GM20431 (cell line): ENCODE measurements at regions not wholly inside any gene's neighbourhood (a gene's known extent, or its start where the extent isn't known, plus 50 kb on each side); places are given as distances from the start of the nearest gene placed in this dataset.

Experiments
- in situ Hi-C: fragments of 300-500 bp; cut with MseI, MboI; formaldehyde crosslinking; loops from one replicate; pipeline ENCODE4 v1.15.0; 2020; ENCODE audit warnings: low sequenced_read_pairs; ENCODE audit not compliant: unreplicated experiment

GRCh38 chrX:120021927-120022326 lies 55.6 kb downstream of the RHOXF2B start:
- in situ Hi-C loops, result no loop called here

GRCh38 chrX:120020305-120020704 lies 57.2 kb downstream of the RHOXF2B start:
- in situ Hi-C loops, result no loop called here

DNA sequence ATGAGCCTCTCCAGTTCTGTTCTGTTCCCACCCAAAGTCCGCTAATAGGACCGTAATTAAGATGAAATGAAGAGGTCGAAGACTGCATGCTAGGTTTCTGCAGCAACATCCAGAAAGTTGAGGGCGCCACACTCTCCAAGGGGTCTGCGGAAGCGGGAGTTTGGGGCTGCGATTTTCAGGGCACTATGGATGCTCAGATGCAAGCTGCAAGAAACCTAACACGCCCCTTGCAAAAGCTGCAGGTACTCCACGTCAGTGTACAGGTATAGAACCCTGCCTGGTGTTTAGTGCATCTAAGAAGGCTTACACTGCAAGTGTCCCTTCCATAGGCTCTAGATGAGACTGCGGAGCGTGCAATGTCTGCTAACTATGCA lies 61.4 kb downstream of the RHOXF2B start:
- in situ Hi-C loops, result no loop called here

DNA sequence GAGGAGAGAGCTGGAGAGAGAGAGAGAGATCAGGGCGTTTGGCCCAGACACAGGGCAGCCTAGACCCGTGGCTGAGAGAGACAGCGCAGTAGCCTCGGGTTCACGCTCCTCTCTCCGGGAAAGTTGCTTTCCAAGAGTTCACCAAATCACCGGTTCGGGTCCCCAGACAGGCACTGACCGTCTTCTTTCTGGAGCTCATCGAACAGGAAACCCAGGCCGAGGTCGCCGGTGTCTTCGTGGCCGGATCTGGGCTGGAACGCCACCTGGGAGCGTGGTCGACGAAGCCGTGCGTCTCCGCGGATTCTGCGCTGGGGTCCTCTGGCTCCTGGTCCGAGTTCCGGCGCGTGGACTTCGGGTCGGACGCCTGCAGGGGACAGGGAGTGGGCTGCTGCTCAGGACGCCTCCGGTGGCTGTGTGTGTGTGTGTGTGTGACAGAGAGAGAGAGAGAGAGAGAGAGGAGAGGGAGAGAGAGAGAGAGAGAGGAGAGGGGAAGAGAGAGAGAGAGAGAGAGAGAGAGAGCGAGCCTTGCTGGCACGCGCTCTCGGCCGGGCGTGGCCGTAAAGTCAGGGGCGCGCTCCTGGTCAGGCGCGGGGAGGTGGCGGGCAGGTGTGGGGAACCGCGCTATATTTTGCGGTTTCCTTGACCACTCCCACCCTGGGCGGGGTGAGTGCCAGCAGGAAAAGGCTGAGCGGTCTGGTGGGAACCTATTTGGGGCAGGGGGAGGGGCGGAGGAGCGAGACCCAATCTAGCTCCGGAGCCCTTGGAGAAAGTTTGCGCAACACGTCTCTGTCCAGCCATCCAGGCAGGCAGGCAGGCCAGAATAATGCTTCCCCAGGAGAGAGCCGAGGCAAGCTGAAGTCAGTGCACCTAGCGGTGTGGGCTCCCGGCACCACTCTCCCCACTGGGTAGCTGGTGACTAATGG lies 62.1 kb downstream of the RHOXF2B start:
- in situ Hi-C loops, result no loop called here

- in situ Hi-C loops, result no loop called here
These were observed 62.9 kb downstream of the RHOXF2B start for GRCh38 chrX:120014354-120015130.

DNA sequence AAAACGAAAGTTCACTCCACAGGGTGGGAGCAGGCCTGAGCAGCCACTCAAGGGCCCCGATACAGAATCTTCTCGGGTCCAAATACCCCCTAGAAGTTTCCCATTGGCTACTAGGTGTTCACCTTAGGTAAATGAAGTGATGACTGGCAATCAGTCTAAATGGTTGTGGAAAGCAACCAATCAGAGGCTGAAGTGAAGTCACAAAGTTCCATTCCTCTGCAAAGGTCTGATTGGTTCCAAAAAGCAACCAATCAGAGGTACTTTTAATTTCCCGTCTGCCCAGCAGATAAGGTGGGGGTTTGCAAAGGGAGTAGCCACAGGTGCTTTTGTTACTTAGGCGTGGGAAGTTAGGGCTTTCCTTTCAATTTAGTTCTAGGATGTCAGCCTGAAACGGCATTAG lies 58.2 kb upstream of the NKAP start:
- in situ Hi-C loops, result no loop called here

GRCh38 chrX:120000490-120001246 lies 57.1 kb upstream of the NKAP start:
- in situ Hi-C loops, result no loop called here

GRCh38 chrX:119999087-119999634 lies 55.6 kb upstream of the NKAP start:
- in situ Hi-C loops, result loop anchor here (25.0 kb wide), 1 partner anchor 213 kb away; no protein-coding TSS in a partner anchor

GRCh38 chrX:119997570-119997969 lies 54.0 kb upstream of the NKAP start:
- in situ Hi-C loops, result loop anchor here (25.0 kb wide), 1 partner anchor 215 kb away; no protein-coding TSS in a partner anchor

- in situ Hi-C loops, result loop anchor here (25.0 kb wide), 1 partner anchor 215 kb away; no protein-coding TSS in a partner anchor
These were observed 53.3 kb upstream of the NKAP start for GRCh38 chrX:119996600-119997524.

GRCh38 chrX:119996069-119996468 lies 52.5 kb upstream of the NKAP start:
- in situ Hi-C loops, result loop anchor here (25.0 kb wide), 1 partner anchor 216 kb away; no protein-coding TSS in a partner anchor
